ENCODE measurements at regions not wholly inside any gene's neighbourhood (a gene's known extent, or its start where the extent isn't known, plus 50 kb on each side); places are given as distances from the start of the nearest gene placed in this dataset.

- Histone ChIP-seq H3K27ac (no peak overlapping the region), H3K4me3 (replicated peaks in 1 of 3) (no peak overlapping the region), H3K9me3 (no peaks in the 10 kb centered on the region), H3K27me3 (no peaks in the 10 kb centered on the region), H3K36me3 (no peaks in the 10 kb centered on the region), H3K4me1 (no peaks in the 10 kb centered on the region)
- TF ChIP-seq POLR2A (IDR thresholded peaks at IDR 0.05) (no peak), CTCF (IDR thresholded peaks at IDR 0.05) (no peak)
- DNase-seq, result no peak
- intact Hi-C loops (cut with DNase I), result no loop called here
These were observed 328.8 kb upstream of the GCFC2 start for GRCh38 chr2:76039505-76039904.

GRCh38 chr2:76027761-76028160, 317.0 kb upstream of the GCFC2 start:
- intact Hi-C loops (cut with DNase I), result no loop called here
- DNase-seq, result no peak
- TF ChIP-seq POLR2A (IDR thresholded peaks at IDR 0.05) (no peak), CTCF (IDR thresholded peaks at IDR 0.05) (no peak)
- Histone ChIP-seq H3K27ac (no peak overlapping the region), H3K9me3 (no peaks in the 10 kb centered on the region), H3K4me3 (replicated peaks in 1 of 3) (no peak overlapping the region), H3K4me1 (no peaks in the 10 kb centered on the region), H3K36me3 (no peaks in the 10 kb centered on the region), H3K27me3 (no peaks in the 10 kb centered on the region)
- WGBS, 2 donors, result 92 to 95% methylated on average over 1 of the region's 1 CpG

- WGBS, 2 donors, result 43 to 59% methylated on average over 2 of the region's 2 CpGs
- H3K9me3 ChIP-seq, result no peaks in the 10 kb centered on the region
- H3K36me3 ChIP-seq, result no peaks in the 10 kb centered on the region
- no peak overlapping the region for H3K4me3 ChIP-seq (replicated peaks in 1 of 3)
- H3K4me1 ChIP-seq, result no peaks in the 10 kb centered on the region
- no peak for DNase-seq
- TF ChIP-seq POLR2A (IDR thresholded peaks at IDR 0.05), result no peak
- TF ChIP-seq CTCF (IDR thresholded peaks at IDR 0.05), result no peak
- intact Hi-C loops (cut with DNase I), result no loop called here
- no peak overlapping the region for H3K27ac ChIP-seq
- H3K27me3 ChIP-seq, result no peaks in the 10 kb centered on the region
These were observed 308.4 kb upstream of the GCFC2 start for GRCh38 chr2:76019128-76019527.

GRCh38 chr2:76009484-76009883, 298.8 kb upstream of the GCFC2 start:
- WGBS, 2 donors, result 73 to 80% methylated on average over 2 of the region's 2 CpGs
- Histone ChIP-seq H3K36me3 (no peaks in the 10 kb centered on the region), H3K27ac (no peak overlapping the region), H3K9me3 (no peaks in the 10 kb centered on the region), H3K4me1 (no peaks in the 10 kb centered on the region), H3K27me3 (no peaks in the 10 kb centered on the region), H3K4me3 (replicated peaks in 1 of 3) (no peak overlapping the region)
- TF ChIP-seq CTCF (IDR thresholded peaks at IDR 0.05) (no peak), POLR2A (IDR thresholded peaks at IDR 0.05) (no peak)
- DNase-seq, result no peak
- intact Hi-C loops (cut with DNase I), result no loop called here

GRCh38 chr2:76008001-76008702, 297.4 kb upstream of the GCFC2 start:
- Histone ChIP-seq H3K4me1 (no peaks in the 10 kb centered on the region), H3K27me3 (no peaks in the 10 kb centered on the region), H3K4me3 (replicated peaks in 1 of 3) (no peak overlapping the region), H3K9me3 (no peaks in the 10 kb centered on the region), H3K36me3 (no peaks in the 10 kb centered on the region), H3K27ac (no peak overlapping the region)
- TF ChIP-seq POLR2A (IDR thresholded peaks at IDR 0.05) (no peak), CTCF (IDR thresholded peaks at IDR 0.05) (no peak)
- intact Hi-C loops (cut with DNase I), result no loop called here
- WGBS, 2 donors, result 40 to 44% methylated on average over 7 of the region's 7 CpGs
- no peak for DNase-seq
